SK-N-SH (cell line): ENCODE measurements at regions not wholly inside any gene's neighbourhood (a gene's known extent, or its start where the extent isn't known, plus 50 kb on each side); places are given as distances from the start of the nearest gene placed in this dataset.
"Not testable (repeated sequence)": the region's sequence is repeated elsewhere in the genome, so short reads cannot be mapped to it uniquely, and the experiment has no call there.

Experiments
- CTCF ChIA-PET: fragments of 300-600, 350-600 bp; formaldehyde crosslinking; extraction: SDS; loops from one replicate; lab custom pipeline; 2021; lab: Yijun Ruan, JAX
- POLR2A ChIA-PET: fragments of 350-600 bp; sonication (Branson Sonifier 250); formaldehyde crosslinking; extraction: SDS; loops from one replicate; lab custom pipeline; 2020; ENCODE audit warnings: antibody characterized with exemption, inconsistent platforms; lab: Yijun Ruan, JAX
- DNase-seq: peaks from one replicate; pipeline ENCODE4 v3.0.0; 2012
- H2AFZ ChIP-seq: fragments of 200-600 bp; sonication (generic); 2 replicates; pipeline ENCODE4 v1.8.1; 2016; ENCODE audit warnings: antibody characterized with exemption, mild to moderate bottlenecking, low read depth
- H3F3A ChIP-seq: fragments of 200-600 bp; sonication (generic); replicated peaks from 2 replicates; pipeline ENCODE3; 2016; ENCODE audit warnings: antibody characterized with exemption, mild to moderate bottlenecking; ENCODE audit not compliant: insufficient read depth
- H3K27ac ChIP-seq, 2 experiments: fragments of 200-500 bp in 1 of 2; fragments of 200-600 bp in 1 of 2; sonication (Bioruptor generic) in 1 of 2; sonication (generic), shearing (Covaris generic) in 1 of 2; 2 replicates each; pipeline versions ENCODE4 v1.5.1 to v1.6.1; 2014 to 2016; ENCODE audit warnings: low read depth in 2 of 2, inconsistent platforms in 1 of 2, low read length in 1 of 2, mild to moderate bottlenecking in 1 of 2, mixed read lengths in 1 of 2
- H3K27me3 ChIP-seq: fragments of 200-600 bp; sonication (generic), shearing (Covaris generic); 2 replicates; pipeline ENCODE4 v1.6.1; 2016; ENCODE audit warnings: mixed run types; ENCODE audit not compliant: insufficient read depth
- H3K36me3 ChIP-seq, 2 experiments: fragments of 200-500 bp in 1 of 2; fragments of 200-600 bp in 1 of 2; sonication (Bioruptor generic) in 1 of 2; sonication (generic) in 1 of 2; replicated peaks in 1 of 2; 2 replicates each; pipeline versions ENCODE3 to v1.5.1; 2014 to 2016; ENCODE audit warnings: low read length in 1 of 2, mild to moderate bottlenecking in 1 of 2; ENCODE audit not compliant: insufficient read depth in 2 of 2, control insufficient read depth in 1 of 2
- H3K4me1 ChIP-seq, 2 experiments: fragments of 200-500 bp in 1 of 2; fragments of 200-600 bp in 1 of 2; sonication (Bioruptor generic) in 1 of 2; sonication (generic), shearing (Covaris generic) in 1 of 2; 2 replicates each; pipeline versions ENCODE4 v1.5.1 to v1.6.1; 2014 to 2016; ENCODE audit warnings: low read depth in 1 of 2, low read length in 1 of 2, mixed run types in 1 of 2; ENCODE audit not compliant: insufficient read depth in 2 of 2, control insufficient read depth in 1 of 2
- H3K4me2 ChIP-seq: fragments of 200-600 bp; sonication (generic), shearing (Covaris generic); 2 replicates; pipeline ENCODE4 v1.6.1; 2017; ENCODE audit warnings: mixed run types
- H3K4me3 ChIP-seq, 2 experiments: fragments of 200-500 bp in 1 of 2; fragments of 200-600 bp in 1 of 2; sonication (Bioruptor generic) in 1 of 2; sonication (generic), shearing (Covaris generic) in 1 of 2; 2 replicates each; pipeline versions ENCODE4 v1.5.1 to v1.8.1; 2014 to 2016; ENCODE audit warnings: low read depth in 2 of 2, inconsistent platforms in 1 of 2, low read length in 1 of 2, mild to moderate bottlenecking in 1 of 2, mixed read lengths in 1 of 2, moderate library complexity in 1 of 2
- H3K79me2 ChIP-seq: fragments of 200-600 bp; sonication (generic); 2 replicates; pipeline ENCODE4 v1.8.1; 2017; ENCODE audit warnings: mild to moderate bottlenecking; ENCODE audit not compliant: insufficient read depth
- H3K9ac ChIP-seq: fragments of 200-600 bp; sonication (generic); 2 replicates; pipeline ENCODE4 v1.6.1; 2017; ENCODE audit warnings: mixed run types
- H3K9me2 ChIP-seq: fragments of 200-600 bp; sonication (generic); 2 replicates; pipeline ENCODE4 v1.6.1; 2017; ENCODE audit warnings: mixed run types
- H3K9me3 ChIP-seq: fragments of 200-600 bp; sonication (generic); 2 replicates; pipeline ENCODE4 v1.6.1; 2017; ENCODE audit warnings: mixed run types, mild to moderate bottlenecking, moderate library complexity
- H4K20me1 ChIP-seq: fragments of 200-600 bp; sonication (generic); 2 replicates; pipeline ENCODE4 v1.6.1; 2017; ENCODE audit warnings: mild to moderate bottlenecking, mixed run types; ENCODE audit not compliant: insufficient read depth
- FOSL2 ChIP-seq: IDR thresholded peaks from 2 replicates; pipeline ENCODE4 v1.4.0; 2012; ENCODE audit warnings: low read depth, mild to moderate bottlenecking, moderate library complexity, borderline replicate concordance
- FOXM1 ChIP-seq: IDR thresholded peaks from 2 replicates; pipeline ENCODE4 v1.4.0; 2012; ENCODE audit warnings: low read depth, mild to moderate bottlenecking
- GABPA ChIP-seq: IDR thresholded peaks from 2 replicates; pipeline ENCODE4 v1.4.0; 2012; ENCODE audit warnings: low read depth, mild to moderate bottlenecking
- MEF2A ChIP-seq: IDR thresholded peaks from 2 replicates; pipeline ENCODE4 v1.4.0; 2012; ENCODE audit warnings: low read depth, borderline replicate concordance
- POLR2AphosphoS5 ChIP-seq: IDR thresholded peaks from 2 replicates; pipeline ENCODE4 v1.6.1; 2012; ENCODE audit warnings: low read depth, low read length
- SIN3A ChIP-seq: IDR thresholded peaks from 2 replicates; pipeline ENCODE4 v1.6.1; 2012; ENCODE audit warnings: low read depth, mild to moderate bottlenecking, low read length, moderate library complexity, borderline replicate concordance
- TAF1 ChIP-seq: IDR thresholded peaks from 2 replicates; pipeline ENCODE4 v1.6.1; 2012; ENCODE audit warnings: low read depth, mild to moderate bottlenecking, low read length, moderate library complexity, borderline replicate concordance
- WGBS: methylation state at CpG from one replicate; pipeline ENCODE4 v1.1.6; 2017; ENCODE audit warnings: low lambda C conversion rate; 5-methylcytosine and 5-hydroxymethylcytosine counted together
- TF ChIP-seq, protein P1 (sequence below): IDR thresholded peaks from 2 replicates; pipeline ENCODE4 v1.6.1; 2012; ENCODE audit warnings: mild to moderate bottlenecking, low read depth, low read length, moderate library complexity
- TF ChIP-seq, protein P2 (sequence below): fragments of 150-350 bp; IDR thresholded peaks from 2 replicates; pipeline ENCODE4 v1.6.1; 2017; ENCODE audit warnings: antibody characterized with exemption, low read length, low read depth, borderline replicate concordance

DNA sequence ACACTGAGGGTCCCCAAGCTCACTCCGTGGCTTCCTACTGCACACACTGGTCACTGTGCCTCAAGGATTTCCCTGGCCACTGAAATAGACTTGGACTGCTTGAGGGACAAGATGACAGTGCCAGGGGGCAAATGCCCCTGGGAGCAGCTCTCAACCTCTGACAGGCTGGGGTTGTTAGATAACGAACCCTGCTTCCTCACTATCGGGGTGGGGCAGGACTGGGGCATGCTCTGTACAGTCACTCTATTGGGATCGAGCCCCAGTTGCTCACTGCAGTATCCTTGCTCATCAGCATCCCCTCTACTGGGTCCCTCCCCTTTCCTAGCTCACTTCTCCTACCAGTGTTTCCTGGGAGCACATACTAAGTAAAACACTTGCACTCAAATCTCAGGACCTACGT is 610.8 kb downstream of the NTRK3 start:
- Histone ChIP-seq H3K9me3 (no peaks in the 10 kb centered on the region), H3F3A (no peaks in the 10 kb centered on the region), H2AFZ (no peak overlapping the region)
- POLR2A ChIA-PET = no interaction called here
- TF ChIP-seq, protein P1, sequence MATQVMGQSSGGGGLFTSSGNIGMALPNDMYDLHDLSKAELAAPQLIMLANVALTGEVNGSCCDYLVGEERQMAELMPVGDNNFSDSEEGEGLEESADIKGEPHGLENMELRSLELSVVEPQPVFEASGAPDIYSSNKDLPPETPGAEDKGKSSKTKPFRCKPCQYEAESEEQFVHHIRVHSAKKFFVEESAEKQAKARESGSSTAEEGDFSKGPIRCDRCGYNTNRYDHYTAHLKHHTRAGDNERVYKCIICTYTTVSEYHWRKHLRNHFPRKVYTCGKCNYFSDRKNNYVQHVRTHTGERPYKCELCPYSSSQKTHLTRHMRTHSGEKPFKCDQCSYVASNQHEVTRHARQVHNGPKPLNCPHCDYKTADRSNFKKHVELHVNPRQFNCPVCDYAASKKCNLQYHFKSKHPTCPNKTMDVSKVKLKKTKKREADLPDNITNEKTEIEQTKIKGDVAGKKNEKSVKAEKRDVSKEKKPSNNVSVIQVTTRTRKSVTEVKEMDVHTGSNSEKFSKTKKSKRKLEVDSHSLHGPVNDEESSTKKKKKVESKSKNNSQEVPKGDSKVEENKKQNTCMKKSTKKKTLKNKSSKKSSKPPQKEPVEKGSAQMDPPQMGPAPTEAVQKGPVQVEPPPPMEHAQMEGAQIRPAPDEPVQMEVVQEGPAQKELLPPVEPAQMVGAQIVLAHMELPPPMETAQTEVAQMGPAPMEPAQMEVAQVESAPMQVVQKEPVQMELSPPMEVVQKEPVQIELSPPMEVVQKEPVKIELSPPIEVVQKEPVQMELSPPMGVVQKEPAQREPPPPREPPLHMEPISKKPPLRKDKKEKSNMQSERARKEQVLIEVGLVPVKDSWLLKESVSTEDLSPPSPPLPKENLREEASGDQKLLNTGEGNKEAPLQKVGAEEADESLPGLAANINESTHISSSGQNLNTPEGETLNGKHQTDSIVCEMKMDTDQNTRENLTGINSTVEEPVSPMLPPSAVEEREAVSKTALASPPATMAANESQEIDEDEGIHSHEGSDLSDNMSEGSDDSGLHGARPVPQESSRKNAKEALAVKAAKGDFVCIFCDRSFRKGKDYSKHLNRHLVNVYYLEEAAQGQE = no peak
- no peak for TF ChIP-seq GABPA
- no peak for TF ChIP-seq POLR2AphosphoS5
- no peak for TF ChIP-seq TAF1
- TF ChIP-seq FOXM1 = no peak
- no peak for TF ChIP-seq FOSL2
- no peak for TF ChIP-seq MEF2A
- TF ChIP-seq SIN3A = no peak
- TF ChIP-seq, protein P2, sequence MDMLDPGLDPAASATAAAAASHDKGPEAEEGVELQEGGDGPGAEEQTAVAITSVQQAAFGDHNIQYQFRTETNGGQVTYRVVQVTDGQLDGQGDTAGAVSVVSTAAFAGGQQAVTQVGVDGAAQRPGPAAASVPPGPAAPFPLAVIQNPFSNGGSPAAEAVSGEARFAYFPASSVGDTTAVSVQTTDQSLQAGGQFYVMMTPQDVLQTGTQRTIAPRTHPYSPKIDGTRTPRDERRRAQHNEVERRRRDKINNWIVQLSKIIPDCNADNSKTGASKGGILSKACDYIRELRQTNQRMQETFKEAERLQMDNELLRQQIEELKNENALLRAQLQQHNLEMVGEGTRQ = no peak
- TF ChIP-seq, all 33 proteins: peak for 0
- no peaks in the 10 kb centered on the region for H3K79me2 ChIP-seq
- H3K4me1 ChIP-seq = no peaks in the 10 kb centered on the region
- no peak overlapping the region for H3K27ac ChIP-seq
- no peaks in the 10 kb centered on the region for H4K20me1 ChIP-seq
- 40% methylated on average over 4 of the region's 5 CpGs for WGBS
- CTCF ChIA-PET = no interaction called here
- H3K9ac ChIP-seq = no peak overlapping the region
- H3K4me3 ChIP-seq = no peak overlapping the region
- H3K9me2 ChIP-seq = no peaks in the 10 kb centered on the region
- H3K4me2 ChIP-seq = no peak overlapping the region
- no peaks in the 10 kb centered on the region for H3K36me3 ChIP-seq
- H3K27me3 ChIP-seq = no peaks in the 10 kb centered on the region
- DNase-seq = no peak

DNA sequence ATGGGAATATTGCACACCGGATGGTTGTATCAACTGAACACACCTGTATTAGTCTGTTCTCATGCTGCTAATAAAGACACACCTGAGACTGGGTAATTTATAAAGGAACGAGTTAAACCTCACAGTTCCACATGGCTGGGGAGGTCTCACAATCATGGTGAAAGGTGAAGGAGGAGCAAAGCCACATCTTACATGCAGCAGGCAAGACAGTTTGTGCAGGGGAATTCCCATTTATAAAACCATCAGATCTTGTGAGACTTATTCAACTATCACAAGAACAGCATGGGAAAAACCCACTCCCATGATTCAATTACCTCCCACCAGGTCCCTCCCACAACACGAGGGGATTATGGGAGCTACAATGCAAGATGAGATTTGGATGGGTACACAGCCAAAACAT is 613.5 kb downstream of the NTRK3 start:
- POLR2A ChIA-PET, H3F3A ChIP-seq, H4K20me1 ChIP-seq, H3K79me2 ChIP-seq, H3K4me2 ChIP-seq, DNase-seq, H3K27ac ChIP-seq, H3K9ac ChIP-seq, CTCF ChIA-PET, H3K9me2 ChIP-seq, H3K4me1 ChIP-seq, H3K4me3 ChIP-seq, H3K9me3 ChIP-seq, H2AFZ ChIP-seq, H3K36me3 ChIP-seq, H3K27me3 ChIP-seq: not testable (repeated sequence)
- 38% methylated on average over 3 of the region's 3 CpGs for WGBS
